ENCODE measurements at regions not wholly inside any gene's neighbourhood (a gene's known extent, or its start where the extent isn't known, plus 50 kb on each side); places are given as distances from the start of the nearest gene placed in this dataset.

DNA sequence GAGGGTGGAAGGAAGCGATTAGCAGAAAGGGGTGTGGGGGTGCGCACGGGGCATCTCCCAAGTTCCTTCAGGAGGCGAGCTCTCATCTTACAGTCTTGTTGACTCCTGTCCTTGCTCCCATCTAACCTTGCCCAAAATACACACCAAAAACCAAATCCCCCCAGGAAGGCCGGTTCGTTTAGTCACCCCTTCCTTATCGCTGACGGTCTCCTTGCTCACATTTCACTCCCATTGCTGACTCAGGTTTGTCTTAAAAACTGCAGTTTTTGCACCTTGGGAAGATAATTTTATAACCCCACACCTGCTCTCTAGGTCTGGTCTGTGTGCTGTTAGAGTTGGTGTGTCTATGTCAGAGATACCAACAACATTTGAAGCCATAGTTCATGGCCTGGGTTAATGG is 68.1 kb upstream of the F3 start:
- TF ChIP-seq SIN3A (IDR thresholded peaks at IDR 0.05; ENCODE audit: borderline replicate concordance, insufficient read depth, low read length) (no peak), REST (IDR thresholded peaks at IDR 0.05; ENCODE audit: insufficient read depth in 1 of 2, low read depth in 2 of 2, low read length in 2 of 2) (no peak), POLR2AphosphoS5 (IDR thresholded peaks at IDR 0.05; ENCODE audit: low read depth, low read length) (no peak), TAF1 (IDR thresholded peaks at IDR 0.05; ENCODE audit: borderline replicate concordance, insufficient read depth, low read length) (no peak), FOXP2 (optimal IDR thresholded peaks at IDR 0.05; ENCODE audit: borderline replicate concordance, extremely low read depth, extremely low read length, insufficient read depth) (no peak)
